GM10266 (cell line): ENCODE measurements at regions not wholly inside any gene's neighbourhood (a gene's known extent, or its start where the extent isn't known, plus 50 kb on each side); places are given as distances from the start of the nearest gene placed in this dataset.

Source experiments
- DNase-seq: peaks from one replicate; pipeline ENCODE4 v3.0.0; 2012; ENCODE audit errors: extremely low spot score
- TF ChIP-seq, protein P1 (sequence below): IDR thresholded peaks from 2 replicates; pipeline ENCODE4 v1.5.1; 2012; ENCODE audit warnings: mild to moderate bottlenecking, low read depth; ENCODE audit not compliant: control insufficient read depth, insufficient read depth; ENCODE audit errors: missing control alignments

GRCh38 chr1:112794654-112795239, 79.6 kb upstream of the PPM1J start:
- TF ChIP-seq, protein P1, sequence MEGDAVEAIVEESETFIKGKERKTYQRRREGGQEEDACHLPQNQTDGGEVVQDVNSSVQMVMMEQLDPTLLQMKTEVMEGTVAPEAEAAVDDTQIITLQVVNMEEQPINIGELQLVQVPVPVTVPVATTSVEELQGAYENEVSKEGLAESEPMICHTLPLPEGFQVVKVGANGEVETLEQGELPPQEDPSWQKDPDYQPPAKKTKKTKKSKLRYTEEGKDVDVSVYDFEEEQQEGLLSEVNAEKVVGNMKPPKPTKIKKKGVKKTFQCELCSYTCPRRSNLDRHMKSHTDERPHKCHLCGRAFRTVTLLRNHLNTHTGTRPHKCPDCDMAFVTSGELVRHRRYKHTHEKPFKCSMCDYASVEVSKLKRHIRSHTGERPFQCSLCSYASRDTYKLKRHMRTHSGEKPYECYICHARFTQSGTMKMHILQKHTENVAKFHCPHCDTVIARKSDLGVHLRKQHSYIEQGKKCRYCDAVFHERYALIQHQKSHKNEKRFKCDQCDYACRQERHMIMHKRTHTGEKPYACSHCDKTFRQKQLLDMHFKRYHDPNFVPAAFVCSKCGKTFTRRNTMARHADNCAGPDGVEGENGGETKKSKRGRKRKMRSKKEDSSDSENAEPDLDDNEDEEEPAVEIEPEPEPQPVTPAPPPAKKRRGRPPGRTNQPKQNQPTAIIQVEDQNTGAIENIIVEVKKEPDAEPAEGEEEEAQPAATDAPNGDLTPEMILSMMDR: no peak
- DNase-seq: no peak

- TF ChIP-seq, protein P1: no peak
- DNase-seq: no peak
Observed at GRCh38 chr1:112793631-112794565, 78.8 kb upstream of the PPM1J start.

DNA sequence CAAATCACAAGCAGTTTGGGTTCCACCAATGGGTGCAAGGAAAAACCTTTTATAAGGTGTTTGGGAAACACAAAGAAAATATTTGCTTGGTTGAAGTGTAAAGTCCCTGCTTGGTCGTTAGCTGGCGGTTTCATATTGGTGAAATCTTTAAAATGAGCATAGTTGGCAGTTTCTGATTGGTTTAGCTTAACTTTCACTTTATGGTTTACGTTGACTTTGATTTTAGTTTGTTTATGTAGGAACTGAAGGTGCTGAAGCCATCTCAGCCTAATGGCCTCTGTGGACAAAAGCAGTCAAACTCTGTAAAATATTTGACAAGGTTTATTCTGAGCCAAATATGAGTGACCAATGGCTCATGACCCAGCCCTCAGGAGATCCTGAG, 76.6 kb upstream of the PPM1J start:
- TF ChIP-seq, protein P1: no peak
- DNase-seq: no peak

- TF ChIP-seq, protein P1: no peak
- DNase-seq: no peak
Observed at GRCh38 chr1:112790920-112791722, 76.0 kb upstream of the PPM1J start.

- no peak for DNase-seq
- TF ChIP-seq, protein P1: no peak
Observed at GRCh38 chr1:112788561-112788960, 73.4 kb upstream of the PPM1J start.

GRCh38 chr1:112788054-112788453, 72.9 kb upstream of the PPM1J start:
- TF ChIP-seq, protein P1: no peak
- no peak for DNase-seq
